GM12878 (cell line): ENCODE measurements at regions not wholly inside any gene's neighbourhood (a gene's known extent, or its start where the extent isn't known, plus 50 kb on each side); places are given as distances from the start of the nearest gene placed in this dataset.

Experiments
- ATAC-seq: fragments of 200-7000 bp; cut with Tn5 transposase; 3 replicates; pipeline ENCODE4 v1.9.1; 2020; ENCODE audit warnings: mild to moderate bottlenecking, moderate library complexity
- BruUV-seq: library from RNA; stranded (reverse); fragments of 400-500 nt; replicated peaks from 2 replicates; lab custom pipeline; 2021; lab: Mats Ljungman, UMichigan
- CTCF ChIA-PET: fragments of 300-600 bp; sonication (Branson Sonifier 250); formaldehyde crosslinking; extraction: SDS; loops from one replicate; lab custom pipeline; 2021; ENCODE audit warnings: inconsistent platforms; lab: Yijun Ruan, JAX
- POLR2A ChIA-PET: fragments of 350-600 bp; formaldehyde crosslinking; extraction: SDS; loops from one replicate; lab custom pipeline; 2021; ENCODE audit warnings: inconsistent platforms; lab: Charles Lee
- RAD21 ChIA-PET: fragments of 300-600 bp; sonication (Branson Sonifier 250); formaldehyde crosslinking; loops from one replicate; lab custom pipeline; 2023; ENCODE audit warnings: antibody characterized with exemption; ENCODE audit not compliant: unreplicated experiment; lab: Charles Lee
- SMC1A ChIA-PET: fragments of 300-600 bp; sonication (Branson Sonifier 250); formaldehyde crosslinking; loops from one replicate; lab custom pipeline; 2023; ENCODE audit not compliant: unreplicated experiment, uncharacterized antibody; lab: Charles Lee
- DNase-seq: peaks from one replicate; pipeline ENCODE4 v3.0.0-alpha.2; 2011; ENCODE audit warnings: low read depth, low spot score
- FAIRE-seq: peaks from 3 replicates; lab custom pipeline; 2011; peaks lifted over from hg19 to GRCh38; lab: Jason Lieb, UNC
- H2AFZ ChIP-seq: 2 replicates; pipeline ENCODE4 v1.6.0; 2011; ENCODE audit warnings: low read depth, low read length, control low read depth; ENCODE audit not compliant: control insufficient read depth
- H3K27ac ChIP-seq: 2 replicates; pipeline ENCODE4 v1.5.1; 2011; ENCODE audit warnings: control low read depth; ENCODE audit not compliant: control insufficient read depth, insufficient read depth
- H3K27me3 ChIP-seq, 2 experiments: replicated peaks in 1 of 2; 2 replicates each; pipeline versions ENCODE4 v1.6.0 to v1.6.1; 2011; ENCODE audit warnings: low read length in 1 of 2; ENCODE audit not compliant: control insufficient read depth in 2 of 2, insufficient read depth in 2 of 2
- H3K36me3 ChIP-seq, 2 experiments: 2 replicates each; pipeline ENCODE4 v1.5.1; 2011; ENCODE audit warnings: low read length in 1 of 2; ENCODE audit not compliant: control insufficient read depth in 2 of 2, insufficient read depth in 2 of 2
- H3K4me1 ChIP-seq: 2 replicates; pipeline ENCODE4 v1.6.1; 2011; ENCODE audit warnings: mild to moderate bottlenecking, low read length, moderate library complexity, mixed read lengths; ENCODE audit not compliant: control insufficient read depth, insufficient read depth
- H3K4me2 ChIP-seq: 2 replicates; pipeline ENCODE4 v1.6.0; 2011; ENCODE audit warnings: control low read depth; ENCODE audit not compliant: control insufficient read depth, insufficient read depth
- H3K4me3 ChIP-seq: fragments of 200-600 bp; sonication (generic); 2 replicates; pipeline ENCODE4 v1.5.1; 2016
- H3K79me2 ChIP-seq: 2 replicates; pipeline ENCODE4 v1.6.0; 2011; ENCODE audit warnings: low read length; ENCODE audit not compliant: control insufficient read depth, insufficient read depth
- H3K9ac ChIP-seq: 2 replicates; pipeline ENCODE4 v1.8.0; 2011; ENCODE audit warnings: low read length, control low read depth, mixed read lengths; ENCODE audit not compliant: control insufficient read depth, insufficient read depth
- H3K9me3 ChIP-seq: replicated peaks from 3 replicates; pipeline ENCODE4 v1.5.1; 2011; ENCODE audit warnings: mild to moderate bottlenecking, low read length; ENCODE audit not compliant: control insufficient read depth, insufficient read depth
- H4K20me1 ChIP-seq: 2 replicates; pipeline ENCODE4 v1.6.0; 2011; ENCODE audit not compliant: control insufficient read depth, insufficient read depth
- E2F8 ChIP-seq: fragments of 450-650 bp; IDR thresholded peaks from 2 replicates; pipeline ENCODE4 v1.6.1; 2018; ENCODE audit warnings: mild to moderate bottlenecking, low read depth, moderate library complexity; ENCODE audit not compliant: partially characterized antibody
- EED ChIP-seq: sonication (generic); IDR thresholded peaks from 2 replicates; pipeline ENCODE4 v1.6.1; 2016; ENCODE audit warnings: antibody characterized with exemption, low read depth
- ELK1 ChIP-seq: IDR thresholded peaks from 2 replicates; pipeline ENCODE4 v1.6.1; 2012; ENCODE audit warnings: low read depth, low read length, improper control_type of control experiment
- GABPA ChIP-seq: IDR thresholded peaks from 2 replicates; pipeline ENCODE4 v1.6.1; 2014; ENCODE audit warnings: antibody characterized with exemption, low read depth, mild to moderate bottlenecking, inconsistent platforms
- NBN ChIP-seq: fragments of 450-650 bp; IDR thresholded peaks from 2 replicates; pipeline ENCODE4 v1.6.1; 2016
- RCOR1 ChIP-seq: conservative IDR thresholded peaks from 2 replicates; pipeline ENCODE4 v1.6.1; 2012; ENCODE audit warnings: low read depth, low read length, improper control_type of control experiment
- SIX5 ChIP-seq: IDR thresholded peaks from 2 replicates; pipeline ENCODE4 v1.6.1; 2011; ENCODE audit warnings: mild to moderate bottlenecking, low read depth, low read length, moderate library complexity; ENCODE audit not compliant: severe bottlenecking
- TAF1 ChIP-seq: IDR thresholded peaks from 2 replicates; pipeline ENCODE4 v1.6.1; 2011; ENCODE audit warnings: mild to moderate bottlenecking, low read depth, low read length, borderline replicate concordance
- YY1 ChIP-seq: IDR thresholded peaks from 2 replicates; pipeline ENCODE4 v1.6.1; 2011; ENCODE audit warnings: low read depth, mild to moderate bottlenecking, low read length
- ZNF384 ChIP-seq: IDR thresholded peaks from 2 replicates; pipeline ENCODE4 v1.6.1; 2012; ENCODE audit warnings: low read depth, mild to moderate bottlenecking, low read length, improper control_type of control experiment, borderline replicate concordance
- ZNF687 ChIP-seq: fragments of 450-650 bp; IDR thresholded peaks from 2 replicates; pipeline ENCODE4 v1.6.1; 2017; ENCODE audit warnings: mild to moderate bottlenecking, moderate library complexity
- WGBS: methylation state at CpG from one replicate; pipeline ENCODE4 v1.1.6; 2016; ENCODE audit warnings: low lambda C conversion rate; ENCODE audit not compliant: insufficient replicate concordance, insufficient coverage; ENCODE audit errors: missing lambda C conversion rate; 5-methylcytosine and 5-hydroxymethylcytosine counted together
- in situ Hi-C: fragments of 300-500 bp; cut with MboI; formaldehyde crosslinking; loops from 9 replicates; pipeline ENCODE4 v1.14.3; 2018; ENCODE audit warnings: mixed read lengths
- intact Hi-C: fragments of 100-400 bp; cut with micrococcal nuclease; formaldehyde crosslinking; loops from one replicate; pipeline ENCODE4 v1.14.2; 2022; ENCODE audit not compliant: unreplicated experiment
- TF ChIP-seq, protein P1 (sequence below): fragments of 450-650 bp; IDR thresholded peaks from 2 replicates; pipeline ENCODE4 v1.6.1; 2014; ENCODE audit warnings: mild to moderate bottlenecking

GRCh38 chr10:14399641-14400040 lies 68.9 kb upstream of the FRMD4A start:
- WGBS: 55% methylated on average over 3 of the region's 3 CpGs
- FAIRE-seq (no peak), ATAC-seq (no peak), DNase-seq (no peak)
- Histone ChIP-seq H2AFZ (no peak overlapping the region), H3K36me3 (no peaks in the 10 kb centered on the region), H3K27me3 (peaks cover 2 to 4% of the 10 kb centered on the region in 2 experiments; a peak in 2 of 4 replicates), H3K9ac (no peak overlapping the region), H3K4me2 (no peak overlapping the region), H3K27ac (no peak overlapping the region), H3K4me1 (no peaks in the 10 kb centered on the region), H3K9me3 (no peaks in the 10 kb centered on the region; the same call in 2 of the 3 replicates), H3K4me3 (no peak overlapping the region), H3K79me2 (no peaks in the 10 kb centered on the region), H4K20me1 (peaks cover 2% of the 10 kb centered on the region; the same call in 1 of the 2 replicates)
- ChIA-PET POLR2A (no interaction called here), RAD21 (no interaction called here), SMC1A (interaction anchor here (0.9 kb wide), 1 partner anchor 20 kb away, joined by 3 read pairs; no protein-coding TSS in a partner anchor), CTCF (interaction anchor here (0.6 to 1.6 kb wide), 2 partner anchors 8 to 837 kb away, joined by 3 to 4 read pairs; no protein-coding TSS in a partner anchor)
- no peak for TF ChIP-seq EED
- no peak for TF ChIP-seq ELK1
- no peak for TF ChIP-seq TAF1
- TF ChIP-seq SIX5: no peak
- TF ChIP-seq GABPA: no peak
- TF ChIP-seq ZNF384: no peak
- no peak for TF ChIP-seq ZNF687
- TF ChIP-seq, protein P1, sequence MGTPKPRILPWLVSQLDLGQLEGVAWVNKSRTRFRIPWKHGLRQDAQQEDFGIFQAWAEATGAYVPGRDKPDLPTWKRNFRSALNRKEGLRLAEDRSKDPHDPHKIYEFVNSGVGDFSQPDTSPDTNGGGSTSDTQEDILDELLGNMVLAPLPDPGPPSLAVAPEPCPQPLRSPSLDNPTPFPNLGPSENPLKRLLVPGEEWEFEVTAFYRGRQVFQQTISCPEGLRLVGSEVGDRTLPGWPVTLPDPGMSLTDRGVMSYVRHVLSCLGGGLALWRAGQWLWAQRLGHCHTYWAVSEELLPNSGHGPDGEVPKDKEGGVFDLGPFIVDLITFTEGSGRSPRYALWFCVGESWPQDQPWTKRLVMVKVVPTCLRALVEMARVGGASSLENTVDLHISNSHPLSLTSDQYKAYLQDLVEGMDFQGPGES: no peak
- TF ChIP-seq RCOR1: no peak
- no peak for TF ChIP-seq NBN
- TF ChIP-seq YY1: no peak
- no peak for TF ChIP-seq E2F8
- in situ Hi-C loops (no loop called here), intact Hi-C loops (no loop called here)
- no TSS peak for BruUV-seq
